Activated naive CD8-positive, alpha-beta T cell treated with anti-CD3 and anti-CD28 coated beads, Interleukin-2, amount 10 ng/mL, durations not matched to agents 7 days and 5 days (primary cell): ENCODE measurements at regions not wholly inside any gene's neighbourhood (a gene's known extent, or its start where the extent isn't known, plus 50 kb on each side); places are given as distances from the start of the nearest gene placed in this dataset.
"Not testable (repeated sequence)": the region's sequence is repeated elsewhere in the genome, so short reads cannot be mapped to it uniquely, and the experiment has no call there.

Experiments used
- ATAC-seq: fragments of 150-1000 bp; cut with Tn5 transposase; one replicate; pipeline ENCODE4 v1.10.0; 2021; ENCODE audit warnings: low read depth, moderate library complexity
- POLR2A ChIA-PET: fragments of 350-600 bp; sonication (Branson Sonifier 250); formaldehyde crosslinking; loops from one replicate; lab custom pipeline; 2021; ENCODE audit warnings: antibody characterized with exemption; lab: Charles Lee
- DNase-seq: peaks from one replicate; pipeline ENCODE4 v3.0.0; 2021
- H3K27ac Mint-ChIP-seq: one replicate; pipeline ENCODE4 v1.8.0; 2022; ENCODE audit warnings: mild to moderate bottlenecking, mixed read lengths
- H3K27me3 Mint-ChIP-seq: one replicate; pipeline ENCODE4 v1.8.0; 2022; ENCODE audit warnings: mild to moderate bottlenecking, moderate library complexity, mixed read lengths
- H3K36me3 Mint-ChIP-seq: one replicate; pipeline ENCODE4 v1.8.0; 2021; ENCODE audit warnings: mild to moderate bottlenecking, mixed read lengths
- H3K4me1 Mint-ChIP-seq: one replicate; pipeline ENCODE4 v1.8.0; 2021; ENCODE audit warnings: mixed read lengths
- H3K4me3 Mint-ChIP-seq: one replicate; pipeline ENCODE4 v1.8.0; 2022; ENCODE audit warnings: mild to moderate bottlenecking, moderate library complexity, mixed read lengths
- H3K9me3 Mint-ChIP-seq: one replicate; pipeline ENCODE4 v1.8.0; 2021; ENCODE audit warnings: mixed read lengths

- H3K36me3 Mint-ChIP-seq, result peaks cover 52% of the 10 kb centered on the region
- H3K4me1 Mint-ChIP-seq, result peaks cover 52% of the 10 kb centered on the region
- no peak overlapping the region for H3K27ac Mint-ChIP-seq
- no peak for ATAC-seq
- H3K9me3 Mint-ChIP-seq, result peaks cover 4% of the 10 kb centered on the region
- no peak overlapping the region for H3K4me3 Mint-ChIP-seq
- no peak for DNase-seq
- H3K27me3 Mint-ChIP-seq, result no peaks in the 10 kb centered on the region
- POLR2A ChIA-PET, result interaction anchor here (0.9 kb wide), 1 partner anchor 24 kb away, joined by 3 read pairs; no protein-coding TSS in a partner anchor
These were observed 65.9 kb upstream of the DDR1 start for GRCh38 chr6:30818391-30818841.

GRCh38 chr6:30816791-30817739 lies 67.3 kb upstream of the DDR1 start:
- H3K4me1 Mint-ChIP-seq, result peaks cover 54% of the 10 kb centered on the region
- ATAC-seq, result no peak
- H3K9me3 Mint-ChIP-seq, result peaks cover 4% of the 10 kb centered on the region
- H3K36me3 Mint-ChIP-seq, result peaks cover 53% of the 10 kb centered on the region
- POLR2A ChIA-PET, result interaction anchor here (0.9 to 1.2 kb wide), 2 partner anchors 13 to 23 kb away, joined by 3 read pairs; no protein-coding TSS in a partner anchor
- no peaks in the 10 kb centered on the region for H3K27me3 Mint-ChIP-seq
- peak overlapping the region; percentile 79 for H3K27ac Mint-ChIP-seq
- DNase-seq, result no peak
- H3K4me3 Mint-ChIP-seq, result no peak overlapping the region

GRCh38 chr6:30816296-30816695 lies 68.0 kb upstream of the DDR1 start:
- not testable (repeated sequence) for ATAC-seq, DNase-seq, H3K9me3 Mint-ChIP-seq, H3K27ac Mint-ChIP-seq, H3K27me3 Mint-ChIP-seq, H3K4me3 Mint-ChIP-seq
- peaks cover 52% of the 10 kb centered on the region for H3K4me1 Mint-ChIP-seq
- POLR2A ChIA-PET, result interaction anchor here (0.9 to 1.8 kb wide), 2 partner anchors 14 to 90 kb away, joined by 3 to 10 read pairs; no protein-coding TSS in a partner anchor
- peaks cover 54% of the 10 kb centered on the region for H3K36me3 Mint-ChIP-seq

GRCh38 chr6:30815041-30815742 lies 69.1 kb upstream of the DDR1 start:
- not testable (repeated sequence) for DNase-seq, ATAC-seq, H3K27me3 Mint-ChIP-seq, H3K9me3 Mint-ChIP-seq
- POLR2A ChIA-PET, result interaction anchor here (1.0 to 1.8 kb wide), 5 partner anchors 15 to 71 kb away, joined by 3 to 10 read pairs (median 7); partner anchors contain the start of gene IER3
- peaks cover 57% of the 10 kb centered on the region for H3K4me1 Mint-ChIP-seq
- H3K27ac Mint-ChIP-seq, result peak overlapping the region; percentile 89
- H3K4me3 Mint-ChIP-seq, result peak overlapping the region; percentile 37
- H3K36me3 Mint-ChIP-seq, result peaks cover 53% of the 10 kb centered on the region

GRCh38 chr6:30814146-30815040 lies 69.9 kb upstream of the DDR1 start:
- POLR2A ChIA-PET, result interaction anchor here (1.0 to 2.0 kb wide), 6 partner anchors 15 to 71 kb away, joined by 3 to 10 read pairs (median 6); partner anchors contain the start of genes FLOT1 and IER3
- Mint-ChIP-seq H3K36me3 (peaks cover 47% of the 10 kb centered on the region), H3K4me3 (peak overlapping the region; percentile 59)

GRCh38 chr6:30813631-30814145 lies 69.3 kb upstream of the IER3 start:
- POLR2A ChIA-PET, result interaction anchor here (1.5 to 2.6 kb wide), 3 partner anchors 69 to 77 kb away, joined by 3 to 8 read pairs (median 6); partner anchors contain the start of genes FLOT1 and IER3
- Mint-ChIP-seq H3K4me1 (peaks cover 53% of the 10 kb centered on the region), H3K27ac (peak overlapping the region; percentile 93), H3K27me3 (no peaks in the 10 kb centered on the region), H3K9me3 (peaks cover 4% of the 10 kb centered on the region), H3K36me3 (peaks cover 44% of the 10 kb centered on the region), H3K4me3 (peak overlapping the region; percentile 59)
- ATAC-seq (no peak), DNase-seq (no peak)

More at GRCh38 chr6:30814146-30815040, 69.9 kb upstream of the DDR1 start:
- peaks cover 4% of the 10 kb centered on the region for H3K9me3 Mint-ChIP-seq
- H3K27ac Mint-ChIP-seq, result peak overlapping the region; percentile 93
- DNase-seq (no peak), ATAC-seq (peak; percentile 69)
- peaks cover 53% of the 10 kb centered on the region for H3K4me1 Mint-ChIP-seq
- no peaks in the 10 kb centered on the region for H3K27me3 Mint-ChIP-seq

- DNase-seq (no peak), ATAC-seq (peak; percentile 78)
- no peaks in the 10 kb centered on the region for H3K27me3 Mint-ChIP-seq
- peaks cover 52% of the 10 kb centered on the region for H3K4me1 Mint-ChIP-seq
- peaks cover 38% of the 10 kb centered on the region for H3K36me3 Mint-ChIP-seq
- peak overlapping the region; percentile 37 for H3K4me3 Mint-ChIP-seq
- peaks cover 3% of the 10 kb centered on the region for H3K9me3 Mint-ChIP-seq
- H3K27ac Mint-ChIP-seq, result peak overlapping the region; percentile 79
- POLR2A ChIA-PET, result interaction anchor here (1.2 to 3.1 kb wide), 8 partner anchors 15 to 102 kb away, joined by 3 to 16 read pairs (median 5); partner anchors contain the start of genes FLOT1 and IER3
These were observed 66.5 kb upstream of the IER3 start for GRCh38 chr6:30810813-30811339.

GRCh38 chr6:30807566-30807965 lies 63.2 kb upstream of the IER3 start:
- H3K27me3 Mint-ChIP-seq, H3K9me3 Mint-ChIP-seq, POLR2A ChIA-PET, H3K27ac Mint-ChIP-seq, H3K4me3 Mint-ChIP-seq, ATAC-seq, DNase-seq: not testable (repeated sequence)
- Mint-ChIP-seq H3K36me3 (peaks cover 35% of the 10 kb centered on the region), H3K4me1 (peaks cover 43% of the 10 kb centered on the region)

GRCh38 chr6:30806581-30807183 lies 62.3 kb upstream of the IER3 start:
- Mint-ChIP-seq H3K4me3 (no peak overlapping the region), H3K9me3 (peaks cover 10% of the 10 kb centered on the region), H3K4me1 (peaks cover 39% of the 10 kb centered on the region), H3K27me3 (no peaks in the 10 kb centered on the region), H3K36me3 (peaks cover 32% of the 10 kb centered on the region), H3K27ac (no peak overlapping the region)
- DNase-seq, result no peak
- POLR2A ChIA-PET, result no interaction called here
- ATAC-seq, result no peak

GRCh38 chr6:30804333-30804732 lies 60.0 kb upstream of the IER3 start:
- no peak overlapping the region for H3K4me3 Mint-ChIP-seq
- ATAC-seq (no peak), DNase-seq (no peak)
- peak overlapping the region; percentile 17 for H3K27ac Mint-ChIP-seq
- peaks cover 32% of the 10 kb centered on the region for H3K36me3 Mint-ChIP-seq
- peaks cover 27% of the 10 kb centered on the region for H3K4me1 Mint-ChIP-seq
- POLR2A ChIA-PET, result interaction anchor here (0.6 kb wide), 1 partner anchor 102 kb away, joined by 4 read pairs; no protein-coding TSS in a partner anchor
- H3K27me3 Mint-ChIP-seq, result no peaks in the 10 kb centered on the region
- H3K9me3 Mint-ChIP-seq, result peaks cover 10% of the 10 kb centered on the region

- Mint-ChIP-seq H3K36me3 (peaks cover 27% of the 10 kb centered on the region), H3K4me3 (no peak overlapping the region), H3K9me3 (peaks cover 10% of the 10 kb centered on the region), H3K4me1 (peaks cover 26% of the 10 kb centered on the region), H3K27ac (peak overlapping the region; percentile 36), H3K27me3 (no peaks in the 10 kb centered on the region)
- POLR2A ChIA-PET, result interaction anchor here (0.6 to 1.4 kb wide), 3 partner anchors 9 to 30 kb away, joined by 4 read pairs; no protein-coding TSS in a partner anchor
- ATAC-seq, result peak; percentile 47
- DNase-seq, result no peak
These were observed 58.4 kb upstream of the IER3 start for GRCh38 chr6:30802731-30803130.
